ENCODE measurements at regions not wholly inside any gene's neighbourhood (a gene's known extent, or its start where the extent isn't known, plus 50 kb on each side); places are given as distances from the start of the nearest gene placed in this dataset.
"Not testable (repeated sequence)": the region's sequence is repeated elsewhere in the genome, so short reads cannot be mapped to it uniquely, and the experiment has no call there.

DNA sequence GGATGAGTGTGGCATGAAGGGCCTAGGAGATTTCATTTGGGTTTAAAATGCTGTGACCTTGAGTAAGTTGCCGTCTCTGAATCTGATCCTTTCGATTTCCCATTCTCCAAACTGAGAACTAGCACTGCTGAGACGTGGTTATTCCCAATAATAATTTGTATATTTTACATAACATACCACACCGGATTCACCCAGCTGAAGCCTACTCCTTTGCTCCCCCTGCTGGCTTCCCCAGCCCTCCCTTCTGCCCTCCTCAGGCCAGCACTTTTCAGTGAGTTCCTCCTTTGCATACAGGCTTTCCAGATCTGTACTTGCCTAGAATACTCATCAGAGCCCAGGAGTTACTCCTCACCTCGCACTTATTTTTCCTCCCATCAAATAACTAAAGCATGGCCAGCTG lies 255.1 kb downstream of the OR4F29 start:
- not testable (repeated sequence) for H3K4me1 ChIP-seq; H4K20me1 ChIP-seq (ENCODE audit: low read depth); H3K27ac Mint-ChIP-seq; H2AFZ ChIP-seq (replicated peaks); H3K79me2 ChIP-seq (ENCODE audit: low read depth); DNase-seq (ENCODE audit: low spot score); H3K4me2 ChIP-seq; H3K27ac ChIP-seq; H3K36me3 ChIP-seq; H3F3A ChIP-seq (ENCODE audit: low read depth); H3K9me3 ChIP-seq (ENCODE audit: low read depth); H3K27me3 Mint-ChIP-seq (ENCODE audit: insufficient read depth, low read depth); H3K9ac ChIP-seq; H3K4me3 ChIP-seq; H3K27me3 ChIP-seq; H3K9me3 Mint-ChIP-seq; H3K4me1 Mint-ChIP-seq; H3K4me3 Mint-ChIP-seq; H3K36me3 Mint-ChIP-seq

DNA sequence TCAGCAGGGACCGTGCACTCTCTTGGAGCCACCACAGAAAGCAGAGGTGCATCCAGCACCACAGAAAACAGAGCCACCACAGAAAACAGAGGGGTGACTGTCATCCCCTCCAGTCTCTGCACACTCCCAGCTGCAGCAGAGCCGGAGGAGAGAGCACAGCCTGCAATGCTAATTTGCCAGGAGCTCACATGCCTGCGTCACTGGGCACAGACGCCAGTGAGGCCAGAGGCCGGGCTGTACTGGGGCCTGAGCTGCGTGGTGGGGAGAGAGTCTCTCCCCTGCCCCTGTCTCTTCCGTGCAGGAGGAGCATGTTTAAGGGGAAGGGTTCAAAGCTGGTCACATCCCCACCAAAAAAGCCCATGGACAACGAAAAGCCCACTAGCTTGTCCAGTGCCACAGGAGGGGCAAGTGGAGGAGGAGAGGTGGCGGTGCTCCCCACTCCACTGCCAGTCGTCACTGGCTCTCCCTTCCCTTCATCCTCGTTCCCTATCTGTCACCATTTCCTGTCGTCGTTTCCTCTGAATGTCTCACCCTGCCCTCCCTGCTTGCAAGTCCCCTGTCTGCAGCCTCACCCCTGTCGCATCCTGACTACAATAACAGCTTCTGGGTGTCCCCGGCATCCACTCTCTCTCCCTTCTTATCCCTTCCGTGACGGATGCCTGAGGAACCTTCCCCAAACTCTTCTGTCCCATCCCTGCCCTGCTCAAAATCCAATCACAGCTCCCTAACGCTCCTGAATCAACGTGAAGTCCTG lies 260.0 kb downstream of the OR4F29 start:
- not testable (repeated sequence) for H4K20me1 ChIP-seq (ENCODE audit: low read depth); H3K4me2 ChIP-seq; H3K4me1 Mint-ChIP-seq; H3K36me3 ChIP-seq; H3K9me3 ChIP-seq (ENCODE audit: low read depth); H3F3A ChIP-seq (ENCODE audit: low read depth); H3K9ac ChIP-seq; H3K4me1 ChIP-seq; H3K36me3 Mint-ChIP-seq; H3K27me3 Mint-ChIP-seq (ENCODE audit: insufficient read depth, low read depth); H3K9me3 Mint-ChIP-seq; H3K27ac ChIP-seq; H3K79me2 ChIP-seq (ENCODE audit: low read depth); H3K27me3 ChIP-seq; H3K4me3 ChIP-seq; H2AFZ ChIP-seq (replicated peaks)
- DNase-seq (ENCODE audit: low spot score): peak; percentile 2
- peak overlapping the region; percentile 4 for H3K4me3 Mint-ChIP-seq
- H3K27ac Mint-ChIP-seq: peak overlapping the region; percentile 57

DNA sequence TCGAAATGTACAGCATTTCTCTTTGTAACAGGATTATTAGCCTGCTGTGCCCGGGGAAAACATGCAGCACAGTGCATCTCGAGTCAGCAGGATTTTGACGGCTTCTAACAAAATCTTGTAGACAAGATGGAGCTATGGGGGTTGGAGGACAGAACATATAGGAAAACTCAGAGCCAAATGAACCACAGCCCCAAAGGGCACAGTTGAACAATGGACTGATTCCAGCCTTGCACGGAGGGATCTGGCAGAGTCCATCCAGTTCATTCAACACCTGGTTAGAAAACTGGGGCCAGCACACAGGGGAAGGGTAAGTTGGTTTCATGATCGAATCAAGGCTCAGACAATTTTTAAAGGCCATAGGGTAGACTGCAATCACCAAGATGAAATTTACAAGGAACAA lies 260.8 kb downstream of the OR4F29 start:
- H3K9me3 ChIP-seq (ENCODE audit: low read depth); H3K9me3 Mint-ChIP-seq; H3K79me2 ChIP-seq (ENCODE audit: low read depth); H3K36me3 ChIP-seq; H3K27me3 Mint-ChIP-seq (ENCODE audit: insufficient read depth, low read depth); H3K36me3 Mint-ChIP-seq; H3K4me1 Mint-ChIP-seq; H3K27ac ChIP-seq; H3K4me1 ChIP-seq; H3F3A ChIP-seq (ENCODE audit: low read depth); H3K4me3 ChIP-seq; H3K4me2 ChIP-seq; H2AFZ ChIP-seq (replicated peaks); H3K9ac ChIP-seq; H3K27me3 ChIP-seq; H4K20me1 ChIP-seq (ENCODE audit: low read depth); DNase-seq (ENCODE audit: low spot score): not testable (repeated sequence)
- Mint-ChIP-seq H3K4me3 (peak overlapping the region; percentile 57), H3K27ac (peak overlapping the region; percentile 87)

DNA sequence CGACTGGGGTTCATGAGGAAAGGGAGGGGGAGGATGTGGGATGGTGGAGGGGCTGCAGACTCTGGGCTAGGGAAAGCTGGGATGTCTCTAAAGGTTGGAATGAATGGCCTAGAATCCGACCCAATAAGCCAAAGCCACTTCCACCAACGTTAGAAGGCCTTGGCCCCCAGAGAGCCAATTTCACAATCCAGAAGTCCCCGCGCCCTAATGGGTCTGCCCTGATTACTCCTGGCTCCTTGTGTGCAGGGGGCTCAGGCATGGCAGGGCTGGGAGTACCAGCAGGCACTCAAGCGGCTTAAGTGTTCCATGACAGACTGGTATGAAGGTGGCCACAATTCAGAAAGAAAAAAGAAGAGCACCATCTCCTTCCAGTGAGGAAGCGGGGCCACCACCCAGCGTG lies 261.6 kb downstream of the OR4F29 start:
- not testable (repeated sequence) for H3K36me3 Mint-ChIP-seq; H3K4me1 ChIP-seq; H3K27ac ChIP-seq; H3K36me3 ChIP-seq; H3K27ac Mint-ChIP-seq; H3K9ac ChIP-seq; H3K4me3 ChIP-seq; H3K9me3 Mint-ChIP-seq; H3K4me3 Mint-ChIP-seq; H3K4me1 Mint-ChIP-seq; H4K20me1 ChIP-seq (ENCODE audit: low read depth); H3K79me2 ChIP-seq (ENCODE audit: low read depth); H3K9me3 ChIP-seq (ENCODE audit: low read depth); H3K4me2 ChIP-seq; H3F3A ChIP-seq (ENCODE audit: low read depth); H2AFZ ChIP-seq (replicated peaks); DNase-seq (ENCODE audit: low spot score); H3K27me3 Mint-ChIP-seq (ENCODE audit: insufficient read depth, low read depth); H3K27me3 ChIP-seq

DNA sequence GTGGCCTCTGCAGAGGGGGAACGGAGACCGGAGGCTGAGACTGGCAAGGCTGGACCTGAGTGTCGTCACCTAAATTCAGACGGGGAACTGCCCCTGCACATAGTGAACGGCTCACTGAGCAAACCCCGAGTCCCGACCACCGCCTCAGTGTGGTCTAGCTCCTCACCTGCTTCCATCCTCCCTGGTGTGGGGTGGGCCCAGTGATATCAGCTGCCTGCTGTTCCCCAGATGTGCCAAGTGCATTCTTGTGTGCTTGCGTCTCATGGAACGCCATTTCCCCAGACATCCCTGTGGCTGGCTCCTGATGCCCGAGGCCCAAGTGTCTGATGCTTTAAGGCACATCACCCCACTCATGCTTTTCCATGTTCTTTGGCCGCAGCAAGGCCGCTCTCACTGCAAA lies 262.2 kb downstream of the OR4F29 start:
- not testable (repeated sequence) for H3K27ac ChIP-seq; H3K79me2 ChIP-seq (ENCODE audit: low read depth); DNase-seq (ENCODE audit: low spot score); H3K4me1 ChIP-seq; H3K27ac Mint-ChIP-seq; H3K4me2 ChIP-seq; H3K9ac ChIP-seq; H2AFZ ChIP-seq (replicated peaks); H3F3A ChIP-seq (ENCODE audit: low read depth); H3K27me3 Mint-ChIP-seq (ENCODE audit: insufficient read depth, low read depth); H3K9me3 Mint-ChIP-seq; H3K4me3 Mint-ChIP-seq; H3K4me1 Mint-ChIP-seq; H3K27me3 ChIP-seq; H3K36me3 ChIP-seq; H3K4me3 ChIP-seq; H3K36me3 Mint-ChIP-seq; H4K20me1 ChIP-seq (ENCODE audit: low read depth); H3K9me3 ChIP-seq (ENCODE audit: low read depth)

DNA sequence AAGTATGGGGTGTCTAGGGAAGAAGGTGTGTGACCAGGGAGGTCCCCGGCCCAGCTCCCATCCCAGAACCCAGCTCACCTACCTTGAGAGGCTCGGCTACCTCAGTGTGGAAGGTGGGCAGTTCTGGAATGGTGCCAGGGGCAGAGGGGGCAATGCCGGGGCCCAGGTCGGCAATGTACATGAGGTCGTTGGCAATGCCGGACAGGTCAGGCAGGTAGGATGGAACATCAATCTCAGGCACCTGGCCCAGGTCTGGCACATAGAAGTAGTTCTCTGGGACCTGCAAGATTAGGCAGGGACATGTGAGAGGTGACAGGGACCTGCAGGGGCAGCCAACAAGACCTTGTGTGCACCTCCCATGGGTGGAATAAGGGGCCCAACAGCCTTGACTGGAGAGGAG lies 264.2 kb downstream of the OR4F29 start:
- not testable (repeated sequence) for DNase-seq (ENCODE audit: low spot score); H3K27ac ChIP-seq; H3K4me1 ChIP-seq; H3K4me3 Mint-ChIP-seq; H3K9ac ChIP-seq; H3K4me2 ChIP-seq; H3K4me3 ChIP-seq; H3K79me2 ChIP-seq (ENCODE audit: low read depth); H3K36me3 ChIP-seq; H4K20me1 ChIP-seq (ENCODE audit: low read depth); H3K27me3 Mint-ChIP-seq (ENCODE audit: insufficient read depth, low read depth); H3K27me3 ChIP-seq; H2AFZ ChIP-seq (replicated peaks); H3K9me3 Mint-ChIP-seq; H3F3A ChIP-seq (ENCODE audit: low read depth); H3K27ac Mint-ChIP-seq; H3K9me3 ChIP-seq (ENCODE audit: low read depth); H3K36me3 Mint-ChIP-seq
- peaks cover 10% of the 10 kb centered on the region for H3K4me1 Mint-ChIP-seq

DNA sequence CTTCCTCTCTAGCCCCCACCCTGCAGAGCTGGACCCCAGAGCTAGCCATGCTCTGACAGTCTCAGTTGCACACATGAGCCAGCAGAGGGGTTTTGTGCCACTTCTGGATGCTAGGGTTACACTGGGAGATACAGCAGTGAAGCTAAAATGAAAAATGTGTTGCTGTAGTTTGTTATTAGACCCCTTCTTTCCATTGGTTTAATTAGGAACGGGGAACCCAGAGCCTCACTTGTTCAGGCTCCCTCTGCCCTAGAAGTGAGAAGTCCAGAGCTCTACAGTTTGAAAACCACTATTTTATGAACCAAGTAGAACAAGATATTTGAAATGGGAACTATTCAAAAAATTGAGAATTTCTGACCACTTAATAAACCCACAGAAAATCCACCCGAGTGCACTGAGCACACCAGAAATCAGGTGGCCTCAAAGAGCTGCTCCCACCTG lies 264.8 kb downstream of the OR4F29 start:
- not testable (repeated sequence) for H3K27ac Mint-ChIP-seq; H3K4me3 ChIP-seq; H3K4me3 Mint-ChIP-seq; H3K27ac ChIP-seq; H3K36me3 ChIP-seq; H3K27me3 Mint-ChIP-seq (ENCODE audit: insufficient read depth, low read depth); H3K27me3 ChIP-seq; H3K4me1 ChIP-seq; H3K36me3 Mint-ChIP-seq; DNase-seq (ENCODE audit: low spot score); H3K9ac ChIP-seq; H3K9me3 ChIP-seq (ENCODE audit: low read depth); H3K9me3 Mint-ChIP-seq; H3F3A ChIP-seq (ENCODE audit: low read depth); H2AFZ ChIP-seq (replicated peaks); H4K20me1 ChIP-seq (ENCODE audit: low read depth); H3K4me2 ChIP-seq; H3K79me2 ChIP-seq (ENCODE audit: low read depth)
- H3K4me1 Mint-ChIP-seq: peaks cover 10% of the 10 kb centered on the region

DNA sequence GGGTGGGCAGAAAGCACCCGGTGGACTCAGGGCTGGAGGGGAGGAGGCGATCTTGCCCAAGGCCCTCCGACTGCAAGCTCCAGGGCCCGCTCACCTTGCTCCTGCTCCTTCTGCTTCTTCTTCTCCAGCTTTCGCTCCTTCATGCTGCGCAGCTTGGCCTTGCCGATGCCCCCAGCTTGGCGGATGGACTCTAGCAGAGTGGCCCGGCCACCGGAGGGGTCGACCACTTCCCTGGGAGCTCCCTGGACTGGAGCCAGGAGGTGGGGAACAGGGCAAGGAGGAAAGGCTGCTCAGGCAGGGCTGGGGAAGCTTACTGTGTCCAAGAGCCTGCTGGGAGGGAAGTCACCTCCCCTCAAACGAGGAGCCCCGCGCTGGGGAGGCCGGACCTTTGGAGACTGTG lies 265.3 kb downstream of the OR4F29 start:
- not testable (repeated sequence) for H3K27ac Mint-ChIP-seq; H3K9me3 ChIP-seq (ENCODE audit: low read depth); H3K4me3 ChIP-seq; H3K9ac ChIP-seq; H3K4me1 Mint-ChIP-seq; H3K27me3 Mint-ChIP-seq (ENCODE audit: insufficient read depth, low read depth); H4K20me1 ChIP-seq (ENCODE audit: low read depth); H2AFZ ChIP-seq (replicated peaks); H3K4me2 ChIP-seq; H3K36me3 ChIP-seq; H3K79me2 ChIP-seq (ENCODE audit: low read depth); H3K4me1 ChIP-seq; H3K27me3 ChIP-seq; H3F3A ChIP-seq (ENCODE audit: low read depth); H3K36me3 Mint-ChIP-seq; H3K4me3 Mint-ChIP-seq; H3K9me3 Mint-ChIP-seq; DNase-seq (ENCODE audit: low spot score); H3K27ac ChIP-seq

All from neural progenitor cell (in vitro differentiated cells).